GM12874 (cell line): ENCODE measurements at regions not wholly inside any gene's neighbourhood (a gene's known extent, or its start where the extent isn't known, plus 50 kb on each side); places are given as distances from the start of the nearest gene placed in this dataset.

Experiments
- TF ChIP-seq, protein P1 (sequence below): IDR thresholded peaks from 2 replicates; pipeline ENCODE4 v1.5.1; 2011; ENCODE audit warnings: low read depth, mild to moderate bottlenecking, control low read depth, low read length, moderate library complexity; ENCODE audit not compliant: insufficient read depth

DNA sequence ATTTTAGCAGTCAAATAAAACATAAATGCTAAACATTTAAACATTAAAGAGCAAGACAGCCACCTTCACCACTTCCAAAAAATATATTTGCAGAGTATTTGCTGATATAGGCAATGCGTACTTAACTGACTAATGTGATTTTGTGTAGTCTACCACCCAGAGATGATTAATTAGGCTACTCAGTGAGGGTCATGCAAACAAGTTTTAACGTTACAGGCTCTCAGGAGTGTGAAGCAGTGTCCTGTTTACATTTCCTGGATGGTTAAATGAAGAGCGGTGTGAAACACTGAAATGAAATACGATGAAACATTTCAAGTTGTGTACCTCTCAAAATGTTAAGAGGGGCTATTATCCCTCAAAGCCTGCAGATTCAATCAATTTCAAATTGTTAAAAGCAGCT is 165.8 kb upstream of the LRIG3 start:
- TF ChIP-seq, protein P1, sequence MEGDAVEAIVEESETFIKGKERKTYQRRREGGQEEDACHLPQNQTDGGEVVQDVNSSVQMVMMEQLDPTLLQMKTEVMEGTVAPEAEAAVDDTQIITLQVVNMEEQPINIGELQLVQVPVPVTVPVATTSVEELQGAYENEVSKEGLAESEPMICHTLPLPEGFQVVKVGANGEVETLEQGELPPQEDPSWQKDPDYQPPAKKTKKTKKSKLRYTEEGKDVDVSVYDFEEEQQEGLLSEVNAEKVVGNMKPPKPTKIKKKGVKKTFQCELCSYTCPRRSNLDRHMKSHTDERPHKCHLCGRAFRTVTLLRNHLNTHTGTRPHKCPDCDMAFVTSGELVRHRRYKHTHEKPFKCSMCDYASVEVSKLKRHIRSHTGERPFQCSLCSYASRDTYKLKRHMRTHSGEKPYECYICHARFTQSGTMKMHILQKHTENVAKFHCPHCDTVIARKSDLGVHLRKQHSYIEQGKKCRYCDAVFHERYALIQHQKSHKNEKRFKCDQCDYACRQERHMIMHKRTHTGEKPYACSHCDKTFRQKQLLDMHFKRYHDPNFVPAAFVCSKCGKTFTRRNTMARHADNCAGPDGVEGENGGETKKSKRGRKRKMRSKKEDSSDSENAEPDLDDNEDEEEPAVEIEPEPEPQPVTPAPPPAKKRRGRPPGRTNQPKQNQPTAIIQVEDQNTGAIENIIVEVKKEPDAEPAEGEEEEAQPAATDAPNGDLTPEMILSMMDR: no peak

DNA sequence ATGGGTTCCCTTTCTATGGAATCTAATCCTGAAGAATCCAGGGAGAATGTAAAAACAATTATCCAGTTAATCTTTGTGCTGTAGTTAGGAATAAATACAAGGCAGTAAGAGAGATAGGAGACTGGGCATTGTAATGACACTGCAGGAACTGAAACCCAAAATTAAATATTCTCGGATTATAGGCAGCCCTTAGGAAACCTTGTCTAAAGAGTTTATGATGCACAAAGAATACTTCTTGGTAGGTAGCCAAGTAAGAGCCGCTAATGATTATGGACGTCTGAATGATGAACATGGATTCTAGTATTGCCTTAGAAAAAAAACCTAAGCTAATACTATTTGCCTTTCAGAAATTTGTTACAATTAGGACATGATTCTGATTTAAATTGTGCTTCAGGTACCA is 165.4 kb upstream of the LRIG3 start:
- TF ChIP-seq, protein P1: no peak

DNA sequence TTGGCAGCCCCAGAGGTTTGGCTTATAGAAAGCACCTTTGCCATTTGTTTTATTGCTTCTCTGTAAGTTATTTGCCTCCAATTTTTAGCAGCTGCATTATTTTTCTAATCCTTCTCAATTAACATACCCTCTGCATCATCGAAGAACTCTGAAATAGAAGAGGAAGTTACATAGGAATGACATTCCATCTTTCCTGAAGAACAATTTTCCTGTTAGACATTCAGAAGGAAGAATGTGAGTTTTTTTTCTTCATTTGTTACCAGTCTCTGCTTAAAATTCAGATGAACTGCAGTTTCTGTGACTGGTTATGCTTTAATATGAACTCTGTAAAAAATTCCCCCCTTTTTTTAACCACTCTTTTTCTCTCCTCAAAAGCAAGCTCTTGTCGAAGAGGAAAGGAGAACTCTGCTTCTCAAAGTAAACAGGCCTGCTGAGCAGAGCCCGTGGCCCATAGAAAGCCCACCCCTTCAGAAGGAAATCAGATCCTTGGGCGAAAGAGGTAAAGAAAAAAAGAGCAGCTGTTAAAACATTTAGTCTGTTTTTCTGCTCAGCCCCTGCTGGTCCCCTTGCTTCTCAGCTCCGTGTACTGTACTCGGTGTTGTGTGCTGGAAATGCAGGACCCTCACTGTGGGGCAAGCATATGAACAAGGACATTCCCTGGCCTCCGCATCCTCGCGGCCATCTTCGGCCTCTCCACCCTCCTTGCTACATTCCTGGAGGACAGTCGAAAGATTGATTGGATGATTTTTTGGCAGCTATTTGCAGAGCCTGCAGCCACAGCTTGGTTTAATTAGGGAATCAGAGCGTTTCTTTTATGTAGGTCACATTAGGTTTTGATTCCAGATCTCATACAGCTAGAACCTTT is 164.4 kb upstream of the LRIG3 start:
- TF ChIP-seq, protein P1: no peak

DNA sequence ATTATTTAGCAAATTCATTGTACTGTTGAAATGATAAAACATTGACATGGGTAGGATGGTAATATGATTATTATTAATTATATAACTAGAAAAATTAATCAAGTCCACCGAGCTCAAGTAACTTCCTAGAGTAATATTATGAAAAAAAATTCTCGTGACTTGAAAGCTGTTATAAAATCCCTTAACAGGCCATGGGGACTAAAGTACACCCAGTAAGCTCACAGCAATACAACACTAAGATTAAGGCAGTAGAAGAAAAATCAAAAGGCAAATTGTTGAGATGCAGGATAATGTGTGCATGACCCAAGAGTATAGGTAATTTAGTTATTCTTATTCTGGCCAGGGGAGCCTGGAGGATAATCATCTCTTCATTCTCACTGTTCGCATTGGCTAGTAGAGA is 162.6 kb upstream of the LRIG3 start:
- TF ChIP-seq, protein P1: no peak

DNA sequence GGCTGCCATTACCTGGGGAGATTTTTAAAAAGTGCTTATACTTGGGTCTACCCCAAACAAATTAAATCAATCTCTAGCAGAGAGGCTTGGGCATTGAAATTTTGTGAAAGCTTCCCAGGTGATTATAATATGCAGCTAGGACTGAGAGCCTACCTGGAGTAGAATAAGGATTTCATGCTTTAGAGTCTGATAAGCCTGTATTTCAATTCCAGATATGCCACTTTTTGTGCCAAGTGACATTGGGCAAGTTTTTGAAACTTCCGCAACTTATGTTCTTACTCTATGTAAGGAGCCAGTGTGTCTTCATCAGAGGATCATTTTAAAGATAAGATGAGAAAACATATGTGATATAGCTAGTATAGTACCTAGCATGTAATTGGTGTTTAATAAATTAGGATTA is 159.8 kb upstream of the LRIG3 start:
- TF ChIP-seq, protein P1: no peak

DNA sequence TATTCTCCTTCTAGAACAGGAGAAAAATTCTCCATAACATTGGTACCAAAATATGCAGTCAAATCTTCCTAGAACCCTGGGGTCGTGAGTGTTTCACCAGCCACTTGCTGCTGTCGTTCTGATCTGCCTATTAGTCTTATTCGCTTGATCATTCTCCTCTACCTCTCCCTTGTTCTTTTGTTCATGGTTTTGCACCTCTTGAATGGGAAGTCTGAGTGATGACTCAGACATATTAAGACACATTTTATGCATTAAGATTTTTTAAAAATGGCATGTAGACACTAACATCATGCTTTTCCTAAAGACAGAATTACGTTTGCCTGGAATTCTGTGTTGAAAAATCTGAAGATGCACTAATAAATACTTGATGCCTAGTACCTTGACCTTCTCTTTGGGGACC is 159.2 kb upstream of the LRIG3 start:
- TF ChIP-seq, protein P1: no peak

DNA sequence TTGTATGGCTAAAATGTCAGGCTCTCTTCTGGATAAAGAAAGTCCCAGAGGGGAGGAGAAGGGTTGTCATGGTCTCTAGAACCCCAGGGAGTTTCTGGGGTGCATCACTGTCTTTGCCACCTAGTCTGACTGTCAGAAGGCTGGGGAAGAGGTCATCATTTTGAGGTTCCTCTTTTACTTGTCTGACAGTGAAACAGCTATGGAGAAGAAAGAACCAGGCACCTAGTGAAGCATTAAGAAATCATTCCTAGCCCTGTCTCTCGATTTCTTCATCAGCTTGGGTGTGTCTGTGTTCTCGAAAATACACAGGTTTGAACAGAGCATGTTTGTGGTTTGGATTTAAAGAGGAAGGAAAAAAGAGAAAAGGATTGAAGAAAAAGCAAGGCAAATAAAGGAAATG is 158.7 kb upstream of the LRIG3 start:
- TF ChIP-seq, protein P1: no peak
